ENCODE measurements at regions not wholly inside any gene's neighbourhood (a gene's known extent, or its start where the extent isn't known, plus 50 kb on each side); places are given as distances from the start of the nearest gene placed in this dataset.

- H3K4me1 ChIP-seq (ENCODE audit: control insufficient read depth, insufficient read depth, low read length) = no peaks in the 10 kb centered on the region
- H3K27ac ChIP-seq (ENCODE audit: extremely low read depth, low read depth, low read length) = no peak overlapping the region
- no peak overlapping the region for H3K4me3 ChIP-seq (ENCODE audit: low read depth, low read length)
- no peaks in the 10 kb centered on the region for H3K9me3 ChIP-seq (ENCODE audit: control insufficient read depth, insufficient read depth, low read depth, low read length)
- CTCF ChIA-PET = no interaction called here
- TF ChIP-seq ZBTB17 (tag by site-specific recombination; IDR thresholded peaks at IDR 0.05) = no peak
- TF ChIP-seq ZNF707 (tag by site-specific recombination; IDR thresholded peaks at IDR 0.05) = peak; percentile 95
- POLR2A ChIA-PET = no interaction called here
- H3K36me3 ChIP-seq (ENCODE audit: control insufficient read depth in 2 of 2, insufficient read depth in 1 of 2, low read length in 2 of 2) = no peaks in the 10 kb centered on the region
These were observed 473.7 kb downstream of the ARHGEF28 start for GRCh38 chr5:74099538-74100267.

- Histone ChIP-seq H3K9me3 (ENCODE audit: control insufficient read depth, insufficient read depth, low read depth, low read length) (no peaks in the 10 kb centered on the region), H3K4me1 (ENCODE audit: control insufficient read depth, insufficient read depth, low read length) (no peaks in the 10 kb centered on the region), H3K36me3 (ENCODE audit: control insufficient read depth in 2 of 2, insufficient read depth in 1 of 2, low read length in 2 of 2) (no peaks in the 10 kb centered on the region), H3K27ac (ENCODE audit: extremely low read depth, low read depth, low read length) (no peak overlapping the region), H3K4me3 (ENCODE audit: low read depth, low read length) (no peak overlapping the region)
- TF ChIP-seq, protein P1, sequence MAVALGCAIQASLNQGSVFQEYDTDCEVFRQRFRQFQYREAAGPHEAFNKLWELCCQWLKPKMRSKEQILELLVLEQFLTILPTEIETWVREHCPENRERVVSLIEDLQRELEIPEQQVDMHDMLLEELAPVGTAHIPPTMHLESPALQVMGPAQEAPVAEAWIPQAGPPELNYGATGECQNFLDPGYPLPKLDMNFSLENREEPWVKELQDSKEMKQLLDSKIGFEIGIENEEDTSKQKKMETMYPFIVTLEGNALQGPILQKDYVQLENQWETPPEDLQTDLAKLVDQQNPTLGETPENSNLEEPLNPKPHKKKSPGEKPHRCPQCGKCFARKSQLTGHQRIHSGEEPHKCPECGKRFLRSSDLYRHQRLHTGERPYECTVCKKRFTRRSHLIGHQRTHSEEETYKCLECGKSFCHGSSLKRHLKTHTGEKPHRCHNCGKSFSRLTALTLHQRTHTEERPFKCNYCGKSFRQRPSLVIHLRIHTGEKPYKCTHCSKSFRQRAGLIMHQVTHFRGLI (tag by site-specific recombination; IDR thresholded peaks at IDR 0.05) = no peak
- TF ChIP-seq ZBTB17 (tag by site-specific recombination; IDR thresholded peaks at IDR 0.05) = no peak
- TF ChIP-seq, protein P2, sequence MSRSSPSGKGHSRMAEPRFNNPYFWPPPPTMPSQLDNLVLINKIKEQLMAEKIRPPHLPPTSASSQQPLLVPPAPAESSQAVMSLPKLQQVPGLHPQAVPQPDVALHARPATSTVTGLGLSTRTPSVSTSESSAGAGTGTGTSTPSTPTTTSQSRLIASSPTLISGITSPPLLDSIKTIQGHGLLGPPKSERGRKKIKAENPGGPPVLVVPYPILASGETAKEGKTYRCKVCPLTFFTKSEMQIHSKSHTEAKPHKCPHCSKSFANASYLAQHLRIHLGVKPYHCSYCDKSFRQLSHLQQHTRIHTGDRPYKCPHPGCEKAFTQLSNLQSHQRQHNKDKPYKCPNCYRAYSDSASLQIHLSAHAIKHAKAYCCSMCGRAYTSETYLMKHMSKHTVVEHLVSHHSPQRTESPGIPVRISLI (tag by site-specific recombination; IDR thresholded peaks at IDR 0.05) = no peak
- no peak for TF ChIP-seq ZSCAN18 (tag by site-specific recombination; IDR thresholded peaks at IDR 0.05)
- no peak for TF ChIP-seq ZNF184 (tag by site-specific recombination; IDR thresholded peaks at IDR 0.05)
- TF ChIP-seq ZNF416 (tag by site-specific recombination; IDR thresholded peaks at IDR 0.05) = no peak
- CTCF ChIA-PET = no interaction called here
- POLR2A ChIA-PET = no interaction called here
These were observed 472.9 kb downstream of the ARHGEF28 start for GRCh38 chr5:74098941-74099340.

DNA sequence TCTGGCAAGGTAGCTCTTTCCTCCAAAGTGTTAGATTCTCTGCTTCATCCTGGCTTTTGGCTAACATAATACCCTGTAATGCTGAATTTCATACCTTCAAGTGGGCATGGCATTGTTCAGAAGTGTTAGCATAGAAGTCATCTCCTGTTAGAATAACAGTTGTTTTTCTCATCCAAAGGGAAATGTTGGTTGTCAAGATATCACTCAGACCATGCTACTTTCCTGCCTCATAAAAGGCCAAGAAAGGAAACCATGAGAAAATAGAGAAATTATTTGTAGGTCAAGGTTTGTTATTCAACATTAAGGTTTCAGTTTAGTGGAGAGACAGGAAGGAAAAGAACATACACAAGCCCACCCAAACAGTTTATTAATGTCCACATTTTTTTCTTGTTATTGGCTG lies 472.5 kb downstream of the ARHGEF28 start:
- no peaks in the 10 kb centered on the region for H3K9me3 ChIP-seq (ENCODE audit: control insufficient read depth, insufficient read depth, low read depth, low read length)
- H3K4me1 ChIP-seq (ENCODE audit: control insufficient read depth, insufficient read depth, low read length) = no peaks in the 10 kb centered on the region
- no peak overlapping the region for H3K4me3 ChIP-seq (ENCODE audit: low read depth, low read length)
- H3K36me3 ChIP-seq (ENCODE audit: control insufficient read depth in 2 of 2, insufficient read depth in 1 of 2, low read length in 2 of 2) = no peaks in the 10 kb centered on the region
- no peak overlapping the region for H3K27ac ChIP-seq (ENCODE audit: extremely low read depth, low read depth, low read length)
- ChIA-PET CTCF (no interaction called here), POLR2A (no interaction called here)
- TF ChIP-seq ZNF133 (tag by site-specific recombination; IDR thresholded peaks at IDR 0.05) (no peak), ZNF416 (tag by site-specific recombination; IDR thresholded peaks at IDR 0.05) (no peak), ZNF623 (tag by site-specific recombination; IDR thresholded peaks at IDR 0.05) (no peak), FEZF1 (tag by site-specific recombination; IDR thresholded peaks at IDR 0.05) (no peak), ZNF404 (tag by site-specific recombination; IDR thresholded peaks at IDR 0.05) (no peak), WT1 (tag by site-specific recombination; IDR thresholded peaks at IDR 0.05) (no peak), ZBTB10 (tag by site-specific recombination; IDR thresholded peaks at IDR 0.05) (no peak), ZNF585B (tag by site-specific recombination; IDR thresholded peaks at IDR 0.05) (no peak), OSR2 (tag by site-specific recombination; IDR thresholded peaks at IDR 0.05) (no peak), ZNF629 (tag by site-specific recombination; IDR thresholded peaks at IDR 0.05) (no peak), ZNF169 (tag by site-specific recombination; IDR thresholded peaks at IDR 0.05) (no peak), ZFHX2 (tag by site-specific recombination; conservative IDR thresholded peaks at IDR 0.05) (no peak)
- TF ChIP-seq, protein P3, sequence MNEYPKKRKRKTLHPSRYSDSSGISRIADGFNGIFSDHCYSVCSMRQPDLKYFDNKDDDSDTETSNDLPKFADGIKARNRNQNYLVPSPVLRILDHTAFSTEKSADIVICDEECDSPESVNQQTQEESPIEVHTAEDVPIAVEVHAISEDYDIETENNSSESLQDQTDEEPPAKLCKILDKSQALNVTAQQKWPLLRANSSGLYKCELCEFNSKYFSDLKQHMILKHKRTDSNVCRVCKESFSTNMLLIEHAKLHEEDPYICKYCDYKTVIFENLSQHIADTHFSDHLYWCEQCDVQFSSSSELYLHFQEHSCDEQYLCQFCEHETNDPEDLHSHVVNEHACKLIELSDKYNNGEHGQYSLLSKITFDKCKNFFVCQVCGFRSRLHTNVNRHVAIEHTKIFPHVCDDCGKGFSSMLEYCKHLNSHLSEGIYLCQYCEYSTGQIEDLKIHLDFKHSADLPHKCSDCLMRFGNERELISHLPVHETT (tag by site-specific recombination; IDR thresholded peaks at IDR 0.05) = no peak
- TF ChIP-seq, protein P4, sequence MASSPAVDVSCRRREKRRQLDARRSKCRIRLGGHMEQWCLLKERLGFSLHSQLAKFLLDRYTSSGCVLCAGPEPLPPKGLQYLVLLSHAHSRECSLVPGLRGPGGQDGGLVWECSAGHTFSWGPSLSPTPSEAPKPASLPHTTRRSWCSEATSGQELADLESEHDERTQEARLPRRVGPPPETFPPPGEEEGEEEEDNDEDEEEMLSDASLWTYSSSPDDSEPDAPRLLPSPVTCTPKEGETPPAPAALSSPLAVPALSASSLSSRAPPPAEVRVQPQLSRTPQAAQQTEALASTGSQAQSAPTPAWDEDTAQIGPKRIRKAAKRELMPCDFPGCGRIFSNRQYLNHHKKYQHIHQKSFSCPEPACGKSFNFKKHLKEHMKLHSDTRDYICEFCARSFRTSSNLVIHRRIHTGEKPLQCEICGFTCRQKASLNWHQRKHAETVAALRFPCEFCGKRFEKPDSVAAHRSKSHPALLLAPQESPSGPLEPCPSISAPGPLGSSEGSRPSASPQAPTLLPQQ (tag by site-specific recombination; IDR thresholded peaks at IDR 0.05) = no peak

All from HEK293 (cell line).